Sigmoid colon (tissue), 3 donors: ENCODE measurements at regions not wholly inside any gene's neighbourhood (a gene's known extent, or its start where the extent isn't known, plus 50 kb on each side); places are given as distances from the start of the nearest gene placed in this dataset.

Source experiments
- CTCF ChIP-seq, 4 experiments: fragments of 450-650 bp in 3 of 4; fragments of 200-600 bp in 1 of 4; IDR thresholded peaks; one replicate each; pipeline ENCODE4 v1.5.1; 2016 to 2019; ENCODE audit warnings: antibody characterized with exemption in 4 of 4, mild to moderate bottlenecking in 3 of 4, moderate library complexity in 2 of 4
- POLR2A ChIP-seq, 2 donors: fragments of 450-650 bp; IDR thresholded peaks; one replicate each; pipeline ENCODE4 v1.6.1; 2016; ENCODE audit warnings: antibody characterized with exemption in 2 of 2, mild to moderate bottlenecking in 2 of 2, moderate library complexity in 2 of 2

GRCh38 chr10:117948493-117948892 is 98.2 kb downstream of the RAB11FIP2 start:
- TF ChIP-seq CTCF (IDR thresholded peaks at IDR 0.05): no peak
- TF ChIP-seq POLR2A (IDR thresholded peaks at IDR 0.05): no peak
